ENCODE measurements at regions not wholly inside any gene's neighbourhood (a gene's known extent, or its start where the extent isn't known, plus 50 kb on each side); places are given as distances from the start of the nearest gene placed in this dataset.

GRCh38 chr21:27219068-27219467, 252.2 kb upstream of the ADAMTS5 start:
- no peak overlapping the region for H3K4me3 ChIP-seq
- no peaks in the 10 kb centered on the region for H3K9me3 ChIP-seq
- H3K4me1 ChIP-seq, result no peaks in the 10 kb centered on the region
- no peaks in the 10 kb centered on the region for H3K27me3 ChIP-seq
- no peaks in the 10 kb centered on the region for H3K36me3 ChIP-seq
- TF ChIP-seq CTCF (IDR thresholded peaks at IDR 0.05), result no peak
- no peak for TF ChIP-seq EP300 (IDR thresholded peaks at IDR 0.05)
- no peak for TF ChIP-seq POLR2AphosphoS5 (IDR thresholded peaks at IDR 0.05)
- TF ChIP-seq POLR2A (IDR thresholded peaks at IDR 0.05), result no peak
- DNase-seq (ENCODE audit: low spot score in 2 of 2), result no peak
- peak overlapping the region; percentile 69 for H3K27ac ChIP-seq
- 82% methylated on average over 2 of the region's 2 CpGs for WGBS

- no peaks in the 10 kb centered on the region for H3K4me1 ChIP-seq
- H3K27me3 ChIP-seq, result no peaks in the 10 kb centered on the region
- H3K4me3 ChIP-seq, result no peak overlapping the region
- TF ChIP-seq POLR2A (IDR thresholded peaks at IDR 0.05) (no peak), POLR2AphosphoS5 (IDR thresholded peaks at IDR 0.05) (no peak), EP300 (IDR thresholded peaks at IDR 0.05) (no peak)
- no peak for DNase-seq (ENCODE audit: low spot score in 2 of 2)
- H3K27ac ChIP-seq, result no peak overlapping the region
- H3K9me3 ChIP-seq, result no peaks in the 10 kb centered on the region
- H3K36me3 ChIP-seq, result no peaks in the 10 kb centered on the region
These were observed 246.4 kb upstream of the ADAMTS5 start for GRCh38 chr21:27213303-27213702.

GRCh38 chr21:27212441-27212840, 245.6 kb upstream of the ADAMTS5 start:
- Histone ChIP-seq H3K4me1 (no peaks in the 10 kb centered on the region), H3K9me3 (no peaks in the 10 kb centered on the region), H3K27ac (no peak overlapping the region), H3K27me3 (no peaks in the 10 kb centered on the region), H3K36me3 (no peaks in the 10 kb centered on the region), H3K4me3 (no peak overlapping the region)
- DNase-seq (ENCODE audit: low spot score in 2 of 2), result no peak
- TF ChIP-seq EP300 (IDR thresholded peaks at IDR 0.05) (no peak), CTCF (IDR thresholded peaks at IDR 0.05) (no peak), POLR2AphosphoS5 (IDR thresholded peaks at IDR 0.05) (no peak), POLR2A (IDR thresholded peaks at IDR 0.05) (no peak)
- 21% methylated on average over 2 of the region's 2 CpGs for WGBS

GRCh38 chr21:27209546-27209945, 242.7 kb upstream of the ADAMTS5 start:
- Histone ChIP-seq H3K4me3 (no peak overlapping the region), H3K27me3 (no peaks in the 10 kb centered on the region), H3K4me1 (no peaks in the 10 kb centered on the region), H3K36me3 (no peaks in the 10 kb centered on the region), H3K27ac (no peak overlapping the region), H3K9me3 (no peaks in the 10 kb centered on the region)
- DNase-seq (ENCODE audit: low spot score in 2 of 2), result no peak
- WGBS, result 75% methylated on average over 1 of the region's 1 CpG
- no peak for TF ChIP-seq CTCF (IDR thresholded peaks at IDR 0.05)
- TF ChIP-seq EP300 (IDR thresholded peaks at IDR 0.05), result no peak
- TF ChIP-seq POLR2AphosphoS5 (IDR thresholded peaks at IDR 0.05), result no peak
- no peak for TF ChIP-seq POLR2A (IDR thresholded peaks at IDR 0.05)

GRCh38 chr21:27206368-27206982, 239.6 kb upstream of the ADAMTS5 start:
- H3K4me3 ChIP-seq, result no peak overlapping the region
- H3K27me3 ChIP-seq, result no peaks in the 10 kb centered on the region
- TF ChIP-seq POLR2A (IDR thresholded peaks at IDR 0.05), result no peak
- no peak for TF ChIP-seq EP300 (IDR thresholded peaks at IDR 0.05)
- TF ChIP-seq CTCF (IDR thresholded peaks at IDR 0.05), result no peak
- TF ChIP-seq POLR2AphosphoS5 (IDR thresholded peaks at IDR 0.05), result no peak
- no peak for DNase-seq (ENCODE audit: low spot score in 2 of 2)
- no peak overlapping the region for H3K27ac ChIP-seq
- H3K4me1 ChIP-seq, result no peaks in the 10 kb centered on the region
- WGBS, result 76% methylated on average over 5 of the region's 5 CpGs
- H3K9me3 ChIP-seq, result no peaks in the 10 kb centered on the region
- H3K36me3 ChIP-seq, result no peaks in the 10 kb centered on the region

GRCh38 chr21:27202301-27202700, 235.4 kb upstream of the ADAMTS5 start:
- H3K4me1 ChIP-seq, result no peaks in the 10 kb centered on the region
- no peak overlapping the region for H3K4me3 ChIP-seq
- H3K36me3 ChIP-seq, result no peaks in the 10 kb centered on the region
- no peak overlapping the region for H3K27ac ChIP-seq
- TF ChIP-seq CTCF (IDR thresholded peaks at IDR 0.05) (no peak), EP300 (IDR thresholded peaks at IDR 0.05) (no peak), POLR2A (IDR thresholded peaks at IDR 0.05) (no peak), POLR2AphosphoS5 (IDR thresholded peaks at IDR 0.05) (no peak)
- H3K27me3 ChIP-seq, result no peaks in the 10 kb centered on the region
- H3K9me3 ChIP-seq, result no peaks in the 10 kb centered on the region
- no peak for DNase-seq (ENCODE audit: low spot score in 2 of 2)

Data from suprapubic skin (tissue), 4 donors.